ENCODE measurements at regions not wholly inside any gene's neighbourhood (a gene's known extent, or its start where the extent isn't known, plus 50 kb on each side); places are given as distances from the start of the nearest gene placed in this dataset.

GRCh38 chr20:6657904-6658303, 109.6 kb upstream of the BMP2 start:
- TF ChIP-seq CTCF (IDR thresholded peaks at IDR 0.05; ENCODE audit: insufficient read depth, low read depth, low read length) = no peak
- no peak for TF ChIP-seq EZH2 (IDR thresholded peaks at IDR 0.05; ENCODE audit: insufficient read depth, low read length)

Measured in astrocyte (in vitro differentiated cells and primary cell).